ENCODE measurements at regions not wholly inside any gene's neighbourhood (a gene's known extent, or its start where the extent isn't known, plus 50 kb on each side); places are given as distances from the start of the nearest gene placed in this dataset.

DNA sequence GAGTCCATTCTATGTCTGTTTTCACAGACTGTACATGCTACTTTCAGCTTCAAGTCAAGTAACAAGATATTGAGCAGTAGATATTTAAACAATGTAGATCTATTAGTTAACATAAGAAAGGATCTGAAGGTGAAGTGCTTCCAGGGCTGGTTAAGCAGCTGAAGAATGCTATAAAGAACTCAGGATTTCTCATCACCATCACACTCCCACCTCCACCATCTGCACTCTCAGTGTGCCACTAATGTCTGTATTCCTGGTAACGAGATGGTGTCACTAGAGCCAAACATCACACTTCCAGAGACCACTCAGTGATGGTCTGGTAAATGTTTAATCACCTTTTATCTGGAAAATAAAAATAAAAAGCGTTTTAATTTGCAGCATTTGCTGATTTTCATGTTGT lies 224.0 kb upstream of the FERD3L start:
- TF ChIP-seq CTCF (IDR thresholded peaks at IDR 0.05) (no peak), POLR2A (IDR thresholded peaks at IDR 0.05) (no peak)

Measured in right lobe of liver (tissue), 4 donors.